ENCODE measurements at regions not wholly inside any gene's neighbourhood (a gene's known extent, or its start where the extent isn't known, plus 50 kb on each side); places are given as distances from the start of the nearest gene placed in this dataset.
A peak's percentile ranks its signal among the peaks of the same experiment; 100 is the strongest.

- no peak for DNase-seq
Observed at GRCh38 chr9:106795031-106795430, 67.9 kb upstream of the ZNF462 start.

- DNase-seq = no peak
Observed at GRCh38 chr9:106796771-106797170, 66.2 kb upstream of the ZNF462 start.

GRCh38 chr9:106797299-106797698, 65.7 kb upstream of the ZNF462 start:
- DNase-seq = peak in 1 of 2 experiments; percentile 6

GRCh38 chr9:106798016-106798799, 64.8 kb upstream of the ZNF462 start:
- no peak for DNase-seq

- DNase-seq = peak; percentile 42 to 67
Observed at GRCh38 chr9:106799152-106799551, 63.8 kb upstream of the ZNF462 start.

- no peak for DNase-seq
Observed at GRCh38 chr9:106800701-106801270, 62.2 kb upstream of the ZNF462 start.

GRCh38 chr9:106801816-106802215, 61.1 kb upstream of the ZNF462 start:
- no peak for DNase-seq
